Stimulated activated naive B cell treated with anti-CD40 and anti-IgM and Interleukin-4, amounts not matched to agents 10 μg/mL and 1 μg/mL and 100 μg/mL, for 72 hours (primary cell): ENCODE measurements at regions not wholly inside any gene's neighbourhood (a gene's known extent, or its start where the extent isn't known, plus 50 kb on each side); places are given as distances from the start of the nearest gene placed in this dataset.

Experiments
- ATAC-seq, 2 donors: fragments of 150-1000 bp; cut with Tn5 transposase; replicated peaks; 2 replicates each; pipeline ENCODE4 v1.10.0; 2021; ENCODE audit warnings: moderate library complexity in 1 of 2
- DNase-seq: peaks from one replicate; pipeline ENCODE4 v3.0.0; 2021
- H3K27ac Mint-ChIP-seq: one replicate; pipeline ENCODE4 v1.8.0; 2022; ENCODE audit warnings: mild to moderate bottlenecking, mixed read lengths
- H3K27me3 Mint-ChIP-seq, 2 donors: one replicate each; pipeline ENCODE4 v1.8.0; 2022; ENCODE audit warnings: mixed read lengths in 2 of 2
- H3K36me3 Mint-ChIP-seq, 2 donors: one replicate each; pipeline ENCODE4 v1.8.0; 2022; ENCODE audit warnings: mixed read lengths in 2 of 2, mild to moderate bottlenecking in 1 of 2
- H3K4me1 Mint-ChIP-seq, 2 donors: one replicate each; pipeline ENCODE4 v1.8.0; 2022; ENCODE audit warnings: mixed read lengths in 2 of 2, mild to moderate bottlenecking in 1 of 2
- H3K4me3 Mint-ChIP-seq, 2 donors: one replicate each; pipeline ENCODE4 v1.8.0; 2022; ENCODE audit warnings: mild to moderate bottlenecking in 2 of 2, mixed read lengths in 2 of 2, moderate library complexity in 1 of 2
- H3K9me3 Mint-ChIP-seq, 2 donors: one replicate each; pipeline ENCODE4 v1.8.0; 2022; ENCODE audit warnings: mixed read lengths in 2 of 2, mild to moderate bottlenecking in 1 of 2

- Mint-ChIP-seq H3K27me3 (no peaks in the 10 kb centered on the region), H3K27ac (no peak overlapping the region), H3K4me3 (no peak overlapping the region), H3K9me3 (peaks cover 0 to 3% of the 10 kb centered on the region in 2 donors), H3K4me1 (peaks cover 7 to 8% of the 10 kb centered on the region in 2 donors), H3K36me3 (no peaks in the 10 kb centered on the region)
- DNase-seq (no peak), ATAC-seq (no peak)
Measured at GRCh38 chr2:111715987-111716904, 167.7 kb downstream of the ANAPC1 start.

DNA sequence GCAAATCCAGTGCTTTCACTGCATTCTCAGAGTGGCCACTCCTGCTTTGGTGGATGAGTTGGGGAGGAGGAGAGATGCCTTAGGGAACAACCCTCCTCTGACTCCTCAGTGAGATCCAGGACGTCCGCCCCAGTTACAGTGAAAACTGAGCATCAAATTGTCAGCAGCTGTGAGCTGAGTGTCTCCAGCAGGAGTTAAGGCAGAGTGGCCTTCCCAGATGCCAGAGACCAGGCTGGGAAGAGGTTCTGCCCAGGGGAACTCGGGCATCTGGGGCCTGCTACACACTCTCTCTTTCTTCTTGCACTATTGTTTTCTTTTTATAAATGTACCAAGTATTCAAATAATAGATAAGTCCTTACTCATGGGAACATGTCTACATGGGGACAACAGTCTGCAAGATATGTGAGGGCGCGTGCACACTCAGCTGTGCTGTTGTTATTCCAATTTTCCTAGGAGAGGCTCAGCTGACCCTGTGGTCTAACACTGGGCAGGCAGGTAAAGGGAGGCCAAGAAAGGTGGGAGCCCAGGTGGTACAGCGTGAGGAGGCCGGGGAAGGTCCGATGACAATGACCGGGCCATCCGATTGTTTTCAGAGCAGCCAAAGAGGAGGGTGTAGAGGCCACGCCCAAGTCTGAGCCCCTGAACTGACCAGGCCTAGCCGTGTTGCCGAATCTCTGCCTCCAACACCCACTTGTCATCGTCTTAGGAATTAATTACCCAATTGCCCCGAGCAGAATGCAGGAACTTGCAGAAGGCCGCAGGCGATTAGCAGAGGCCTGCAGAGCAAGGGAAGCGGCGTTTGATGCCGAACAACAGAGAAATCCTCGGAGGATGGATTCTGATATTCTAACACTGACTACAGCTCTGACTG, 166.9 kb downstream of the ANAPC1 start:
- peaks cover 5% of the 10 kb centered on the region in 2 donors for H3K4me1 Mint-ChIP-seq

More for the DNA sequence above, 166.9 kb downstream of the ANAPC1 start:
- ATAC-seq (no peak), DNase-seq (no peak)
- Mint-ChIP-seq H3K9me3 (no peaks in the 10 kb centered on the region), H3K27ac (no peak overlapping the region), H3K27me3 (no peaks in the 10 kb centered on the region), H3K36me3 (no peaks in the 10 kb centered on the region), H3K4me3 (no peak overlapping the region)
